Stimulated activated CD8-positive, alpha-beta memory T cell treated with anti-CD3 and anti-CD28 coated beads, Interleukin-2, amount 100 ng/mL, for 48 hours (primary cell): ENCODE measurements at regions not wholly inside any gene's neighbourhood (a gene's known extent, or its start where the extent isn't known, plus 50 kb on each side); places are given as distances from the start of the nearest gene placed in this dataset.

ENCODE experiments used
- DNase-seq, 2 donors: peaks; one replicate each; pipeline ENCODE4 v3.0.0-alpha.2; 2020; ENCODE audit warnings: low read depth in 2 of 2

DNA sequence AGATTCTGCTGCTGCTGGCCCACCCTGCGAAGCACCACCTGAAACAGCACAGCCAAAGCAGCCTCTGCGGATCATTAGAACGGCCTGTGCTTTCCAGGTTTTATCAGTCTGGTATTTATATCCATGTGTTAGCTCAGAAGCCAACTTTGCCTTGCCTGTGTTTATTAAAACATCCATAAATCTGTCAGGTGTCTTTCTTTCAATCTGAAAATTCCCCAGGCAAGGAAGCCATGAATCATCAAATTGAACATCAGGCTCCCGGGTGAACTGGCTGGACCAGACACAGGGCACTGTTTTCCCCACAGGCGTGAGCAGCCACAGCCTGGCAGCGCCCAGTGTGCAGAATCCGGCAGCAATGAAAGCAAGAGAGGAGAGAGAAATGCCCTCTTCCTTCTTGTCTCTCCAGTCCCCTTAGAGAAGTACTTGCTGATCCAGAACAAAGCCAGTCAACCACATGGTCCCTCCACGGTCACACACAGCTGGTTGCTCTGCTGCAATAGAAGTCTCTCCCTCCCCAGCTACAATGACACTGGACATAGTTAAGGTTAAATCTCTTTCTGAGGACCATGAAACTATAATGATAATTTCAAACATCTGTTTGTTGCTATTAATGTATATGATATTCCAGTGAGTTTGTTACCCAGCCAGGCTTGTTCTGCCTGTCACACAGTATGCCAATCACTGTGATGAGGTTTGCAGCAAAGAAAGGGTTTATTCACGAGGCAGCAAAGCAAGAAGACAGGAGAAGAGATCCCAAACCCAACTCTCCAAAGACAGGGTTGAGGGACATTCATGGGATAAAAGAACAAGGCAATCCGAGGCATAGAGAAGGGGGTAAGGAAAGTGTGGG is 212.1 kb upstream of the FMN2 start:
- DNase-seq, result no peak

DNA sequence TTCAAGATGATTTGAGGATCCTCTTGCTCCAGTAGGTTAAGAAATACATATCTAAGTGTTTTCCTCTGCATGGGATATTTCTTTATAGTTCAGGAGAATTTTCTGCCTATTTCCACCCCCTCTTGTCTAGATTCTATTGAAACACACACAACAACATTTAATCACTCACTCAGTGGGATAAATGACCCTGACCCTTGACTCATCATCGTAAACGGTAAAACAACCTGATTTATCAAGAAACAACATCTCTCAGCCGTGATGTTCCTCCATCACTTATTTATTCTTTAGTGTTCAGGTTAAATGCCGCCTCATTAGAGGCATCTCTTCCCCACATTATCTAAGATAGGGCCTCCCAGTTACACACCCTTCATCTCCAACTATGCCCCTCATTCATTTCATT is 208.7 kb upstream of the FMN2 start:
- no peak for DNase-seq

DNA sequence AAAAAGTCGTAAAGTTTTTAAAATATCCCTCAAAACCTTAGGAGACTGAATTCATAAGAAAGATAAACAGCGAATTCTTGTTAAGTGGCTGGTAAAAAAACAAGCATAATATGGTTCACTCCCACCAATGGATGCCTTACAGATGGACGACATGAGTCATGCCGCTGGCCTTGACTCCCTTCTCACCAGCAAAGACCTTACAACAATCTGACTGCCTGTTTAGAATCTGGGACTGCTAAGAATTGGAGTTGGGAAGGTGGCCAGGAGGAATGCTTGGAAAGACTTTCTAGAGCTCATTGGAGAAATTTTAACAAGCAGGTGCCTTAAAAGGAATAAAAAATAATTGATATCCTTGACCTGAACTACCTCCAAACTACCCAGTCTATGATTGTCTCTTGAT is 206.9 kb upstream of the FMN2 start:
- no peak for DNase-seq

DNA sequence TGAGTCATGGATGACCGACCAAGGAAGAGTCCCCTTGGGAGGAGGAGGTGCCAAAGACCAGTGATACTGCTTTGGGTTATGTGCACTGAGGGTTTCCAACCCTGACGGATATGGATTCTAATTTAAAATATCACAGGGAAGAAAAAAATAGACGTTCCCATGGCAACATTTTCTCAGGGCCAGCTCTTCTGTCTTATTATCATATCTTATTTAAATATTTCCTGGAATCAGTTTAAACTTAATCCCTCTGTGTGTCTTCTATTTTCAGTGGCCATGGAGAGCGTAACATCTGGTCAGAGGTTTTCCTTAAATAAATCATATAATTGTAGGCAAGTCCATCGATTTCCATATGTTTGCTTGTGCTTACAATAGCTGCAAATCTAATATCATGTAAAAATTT is 205.4 kb upstream of the FMN2 start:
- no peak for DNase-seq

DNA sequence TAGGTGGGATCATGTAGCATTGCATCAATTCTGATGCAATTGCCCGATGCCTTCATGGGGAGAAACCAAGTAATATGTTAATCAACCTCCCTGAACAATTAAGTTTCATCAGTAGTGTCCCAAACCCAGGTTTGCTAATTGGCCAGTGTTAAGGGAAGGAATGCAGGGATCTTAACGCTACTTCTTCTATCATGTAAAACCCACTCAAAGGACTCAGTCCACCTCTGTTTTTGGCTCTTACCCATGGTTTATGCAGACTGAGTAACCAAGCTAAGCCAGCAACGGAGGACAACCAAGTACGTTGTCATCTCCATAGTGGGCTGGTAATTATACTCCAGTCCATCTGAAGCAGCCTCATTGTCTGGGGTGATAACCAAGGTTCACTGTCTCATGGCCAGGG is 203.0 kb upstream of the FMN2 start:
- DNase-seq, result no peak

DNA sequence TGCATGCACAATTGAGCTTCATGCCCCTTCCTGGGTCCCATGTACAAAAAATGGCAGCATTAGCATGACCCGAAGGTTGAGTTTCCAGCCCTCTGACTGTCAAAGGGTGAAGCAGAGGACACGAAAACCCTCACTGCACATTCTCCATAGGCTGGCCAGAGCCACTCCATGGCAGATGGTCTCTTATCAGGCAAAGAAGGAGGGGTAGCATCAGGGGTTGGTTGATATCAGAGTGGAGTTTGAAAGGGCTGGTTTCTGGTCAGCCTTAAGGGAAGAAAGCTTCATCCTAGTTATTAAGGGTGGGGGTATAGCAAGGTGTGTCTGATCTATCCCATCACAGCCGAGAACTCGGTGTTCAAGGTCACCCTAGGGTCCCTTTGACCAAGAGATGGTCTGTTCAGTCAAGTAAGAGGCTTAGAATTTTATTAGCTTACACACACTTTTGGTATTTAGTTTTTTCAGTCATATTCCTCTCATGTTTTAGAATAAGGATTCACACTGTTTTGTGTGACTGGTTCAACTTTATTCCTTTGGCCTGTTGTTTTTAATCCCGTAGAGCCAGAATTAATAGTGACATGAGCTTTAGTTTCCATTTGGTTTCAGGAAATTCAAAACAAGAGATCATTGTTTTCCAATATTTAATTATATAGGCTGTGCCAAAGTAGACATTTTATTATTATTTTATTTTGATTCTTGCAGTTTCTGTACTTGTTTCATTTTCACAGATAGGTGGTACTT is 199.9 kb upstream of the FMN2 start:
- no peak for DNase-seq

DNA sequence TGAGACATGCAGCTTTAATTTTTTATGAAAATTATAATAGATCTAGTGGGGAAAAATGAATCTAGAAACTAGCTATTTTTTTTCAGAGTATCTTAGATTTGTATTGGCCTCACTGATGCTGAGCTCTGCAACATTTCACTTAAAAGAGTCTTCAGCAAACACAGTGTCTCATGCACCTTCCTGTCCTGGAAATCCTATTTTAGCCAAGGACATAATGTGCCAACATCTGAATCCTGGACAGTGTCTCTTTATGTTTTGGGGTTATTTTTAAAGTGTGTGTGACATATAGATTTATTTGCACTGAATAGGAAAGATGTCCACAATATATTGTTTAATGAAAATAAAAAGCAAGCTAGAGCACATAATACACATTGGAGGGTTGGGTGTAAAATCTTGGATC is 199.1 kb upstream of the FMN2 start:
- no peak for DNase-seq

DNA sequence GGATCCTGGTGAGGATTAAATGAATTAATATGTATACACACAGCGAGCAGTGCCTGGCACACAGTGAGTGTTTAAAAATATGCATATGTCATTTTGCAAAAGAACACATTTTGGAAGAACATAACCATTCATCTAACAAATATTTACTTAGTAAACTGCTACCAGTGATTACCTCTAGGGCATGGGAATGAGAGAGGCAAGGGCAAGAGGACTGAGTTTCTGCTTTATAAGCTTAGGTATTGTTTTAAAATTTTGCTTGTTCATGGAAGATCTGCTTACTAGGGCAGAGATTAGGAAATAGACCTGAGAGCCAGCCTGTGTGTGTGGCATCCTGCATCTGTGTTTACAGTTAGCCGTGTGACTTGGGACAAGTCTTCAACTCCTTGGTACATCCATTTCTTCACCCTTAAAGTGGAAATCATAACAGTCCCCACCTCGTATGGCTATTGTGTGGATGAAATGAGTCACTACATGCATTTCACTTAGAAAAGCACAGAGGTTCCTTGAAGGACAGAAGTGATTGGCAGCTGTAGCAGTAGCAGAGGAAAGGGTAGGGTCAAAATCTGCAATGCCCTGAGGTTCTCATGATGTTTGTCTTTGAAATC is 198.5 kb upstream of the FMN2 start:
- no peak for DNase-seq

DNA sequence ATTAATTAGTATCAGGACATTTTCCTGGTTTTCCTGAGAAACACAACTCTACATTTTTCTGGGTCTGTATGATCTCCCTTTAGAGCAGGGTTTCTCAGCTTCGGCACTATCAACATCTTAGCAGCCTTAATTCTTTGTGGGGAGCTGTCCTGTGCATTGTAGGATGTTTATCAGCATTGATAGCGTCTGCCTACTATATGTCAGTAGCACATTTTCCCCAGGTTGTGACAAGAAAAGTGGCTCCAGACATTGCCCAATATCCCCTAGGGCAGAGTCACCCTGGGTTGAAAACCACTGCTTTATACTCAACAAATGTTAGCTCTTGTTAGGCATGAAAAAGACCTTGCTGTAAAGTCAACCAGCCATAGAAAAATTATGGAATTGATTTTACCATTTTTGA is 195.1 kb upstream of the FMN2 start:
- DNase-seq, result no peak

DNA sequence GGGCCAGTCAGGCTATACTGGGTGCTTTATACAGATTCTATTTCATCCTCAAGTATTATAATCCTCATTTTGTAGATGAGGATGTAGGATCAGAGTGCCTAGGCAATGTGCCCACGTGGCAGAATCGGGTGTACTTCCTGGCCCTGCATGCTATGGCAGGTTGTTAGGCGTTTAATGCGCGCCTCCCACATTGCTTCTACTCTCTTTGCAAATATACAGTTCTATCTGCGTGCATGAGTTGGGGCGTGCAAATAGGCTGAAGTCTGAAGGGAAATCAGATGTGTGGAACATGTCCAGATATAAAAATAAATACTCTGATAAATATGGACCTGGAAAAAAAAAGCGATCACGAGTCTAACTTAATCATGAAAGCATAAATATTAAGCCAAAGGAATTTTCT is 194.7 kb upstream of the FMN2 start:
- DNase-seq, result no peak

DNA sequence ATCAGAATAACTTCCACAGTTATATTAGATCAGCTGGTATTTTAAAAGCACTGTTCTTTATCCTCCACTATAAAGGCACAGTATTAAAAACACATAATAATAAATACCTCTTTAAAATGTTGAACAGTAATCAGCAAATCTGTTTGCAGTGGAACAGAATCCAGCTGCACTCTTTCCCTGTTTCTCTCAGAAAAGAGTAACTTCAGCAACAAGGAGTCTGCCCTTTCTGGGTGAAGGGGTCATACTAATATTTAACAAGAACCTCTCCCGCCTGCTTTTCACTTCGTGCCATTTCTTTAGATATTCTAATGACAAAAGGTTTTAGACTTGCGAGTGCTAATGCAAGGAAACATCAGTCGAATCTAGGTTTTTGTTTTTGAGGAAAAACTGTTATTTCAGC is 194.2 kb upstream of the FMN2 start:
- no peak for DNase-seq

DNA sequence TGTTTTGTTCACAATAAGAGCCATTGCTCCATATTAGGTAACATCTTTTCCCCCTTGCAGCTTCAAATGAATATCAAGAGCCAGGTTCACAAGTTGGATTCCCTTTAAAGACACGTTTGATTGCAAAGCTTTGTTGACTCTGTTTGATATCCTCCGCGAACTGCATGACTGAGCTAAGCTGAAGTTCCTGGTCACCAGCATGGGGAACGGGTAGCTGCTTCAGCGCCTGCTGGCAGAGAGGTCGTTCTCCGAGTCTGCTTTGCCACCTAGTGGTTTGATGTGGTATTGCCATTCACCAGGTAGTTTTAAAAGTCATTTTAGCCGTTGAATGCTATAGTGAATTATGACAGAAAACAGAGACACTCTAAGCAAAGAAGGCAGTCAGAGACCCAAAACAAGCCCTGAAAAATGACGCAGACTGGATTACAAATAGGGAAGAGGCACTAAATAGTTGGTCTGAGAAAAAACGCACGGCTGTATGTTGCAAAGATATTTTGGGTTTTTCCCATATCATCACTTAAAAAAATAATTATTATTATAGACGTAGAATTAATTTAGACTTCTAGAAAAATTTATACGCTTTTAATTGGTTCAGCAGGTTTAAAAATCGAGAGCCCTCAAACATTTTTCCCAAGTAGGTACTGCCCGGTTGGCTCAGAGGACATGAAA is 193.5 kb upstream of the FMN2 start:
- DNase-seq, result peak; percentile 39 to 58

DNA sequence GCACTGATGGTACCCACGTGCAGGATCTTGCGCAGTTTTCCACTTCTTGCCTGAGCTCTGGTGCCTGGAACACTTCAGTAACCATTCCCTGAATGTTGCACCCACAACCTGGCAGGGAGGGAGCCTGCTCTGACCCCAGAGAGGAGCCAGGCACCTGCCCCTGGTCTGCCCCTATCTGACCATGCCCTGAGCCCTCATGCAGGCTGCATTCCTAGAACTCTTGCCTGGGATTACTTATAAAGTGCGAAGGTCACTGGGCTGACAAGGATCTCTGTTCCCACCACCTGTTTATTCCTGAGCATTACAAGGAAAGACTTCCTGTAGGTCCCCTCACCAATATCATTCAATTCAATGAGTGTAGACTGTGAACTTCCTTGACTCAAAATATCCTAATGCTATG is 191.9 kb upstream of the FMN2 start:
- DNase-seq, result no peak

DNA sequence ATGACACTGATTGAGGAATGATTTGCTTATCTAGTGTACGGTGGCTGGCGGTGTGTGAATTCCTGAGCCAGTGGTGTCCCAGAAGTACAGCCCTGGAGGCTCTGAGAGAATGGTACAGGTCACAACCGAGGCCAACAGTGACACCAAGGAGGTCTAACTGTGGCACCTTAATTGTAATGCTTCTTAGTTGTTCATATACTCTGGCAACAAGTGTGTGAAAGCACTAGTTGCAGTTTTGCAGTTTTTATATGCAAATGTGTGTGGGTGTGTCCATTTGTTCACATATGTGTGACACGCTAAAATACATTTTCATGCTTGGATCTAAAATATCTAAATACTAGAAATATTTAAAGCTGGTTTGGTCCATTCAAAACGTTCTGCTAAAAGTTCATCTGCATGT is 185.3 kb upstream of the FMN2 start:
- DNase-seq, result no peak

DNA sequence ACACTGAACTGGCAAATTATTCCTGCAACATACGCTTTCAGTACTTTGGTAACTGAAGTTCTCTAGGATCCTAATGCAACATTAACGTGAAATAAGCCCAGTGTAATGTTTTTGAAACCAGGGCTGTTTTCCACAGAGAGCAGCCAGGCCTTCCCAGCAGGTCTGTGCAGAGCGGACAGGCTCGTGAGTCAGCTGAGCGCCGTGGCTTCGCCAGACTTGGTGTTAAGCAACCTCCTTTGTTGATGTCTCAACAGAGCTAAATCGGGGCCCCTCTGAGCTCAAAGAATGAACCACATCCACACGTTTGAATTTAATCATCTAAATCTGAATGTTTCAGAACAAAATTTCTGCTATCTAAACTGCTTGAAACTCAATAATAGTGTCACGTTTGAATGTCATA is 181.8 kb upstream of the FMN2 start:
- DNase-seq, result no peak

DNA sequence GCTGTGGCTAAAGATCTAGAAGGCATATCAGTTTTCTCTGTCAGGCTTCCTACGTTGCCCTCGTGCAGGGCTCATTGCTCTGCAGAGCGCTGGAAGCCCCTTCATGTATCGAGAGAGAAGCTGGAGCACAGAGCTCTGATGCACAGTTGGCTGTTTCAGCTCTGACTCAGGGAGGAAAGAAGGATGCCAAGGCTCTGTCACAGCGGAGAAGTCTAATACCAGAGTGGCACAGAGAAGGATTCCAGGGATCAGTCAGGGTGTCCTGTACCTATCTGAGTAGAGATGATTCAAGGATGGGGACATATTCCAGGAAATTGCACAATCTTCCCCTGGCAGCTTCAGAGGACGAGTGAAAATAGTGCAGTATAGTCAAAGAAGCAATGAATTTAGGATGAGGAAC is 179.2 kb upstream of the FMN2 start:
- no peak for DNase-seq

DNA sequence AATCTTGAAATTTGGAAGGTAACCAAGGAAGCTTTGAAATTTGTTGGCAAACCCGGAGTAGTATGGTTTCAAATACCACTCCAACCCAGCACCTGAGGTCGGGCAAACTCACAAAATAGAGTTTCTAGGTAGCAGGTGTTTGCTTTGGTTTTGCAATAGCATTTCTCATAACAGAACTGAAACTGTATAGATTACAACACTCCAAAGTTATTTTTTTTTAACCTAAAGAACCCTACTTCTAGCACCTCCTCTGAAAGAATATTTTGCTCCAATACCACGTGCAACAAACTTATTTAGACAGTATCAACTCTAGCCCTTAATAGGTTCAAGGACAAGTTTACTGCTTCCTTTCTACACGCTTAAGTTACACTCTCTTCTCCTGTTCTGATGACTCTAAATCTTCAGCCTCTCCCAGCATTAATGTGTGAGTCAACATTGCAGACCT is 178.5 kb upstream of the FMN2 start:
- no peak for DNase-seq

DNA sequence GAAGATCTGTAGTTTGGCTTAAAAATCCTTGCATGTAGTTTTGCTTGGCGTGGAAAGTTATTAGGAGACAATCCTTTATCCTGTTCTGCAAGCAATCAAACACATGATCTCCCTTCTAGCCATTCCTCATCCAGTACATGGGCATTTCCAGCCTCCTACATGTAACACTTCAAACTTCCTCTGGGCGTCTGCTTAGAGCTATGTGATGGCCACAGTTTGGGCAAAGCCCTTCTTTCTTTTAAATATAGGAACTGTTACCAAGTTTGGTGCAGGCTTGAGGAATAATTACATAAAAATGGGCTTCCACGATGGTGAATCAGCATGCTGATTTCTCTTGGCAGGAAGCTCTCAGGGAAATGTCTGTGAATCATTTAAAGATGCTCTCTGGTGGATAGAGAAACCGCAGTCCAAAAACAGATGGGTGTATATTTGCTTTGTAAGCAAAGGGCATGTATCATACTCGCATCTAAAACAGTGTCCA is 176.9 kb upstream of the FMN2 start:
- no peak for DNase-seq

DNA sequence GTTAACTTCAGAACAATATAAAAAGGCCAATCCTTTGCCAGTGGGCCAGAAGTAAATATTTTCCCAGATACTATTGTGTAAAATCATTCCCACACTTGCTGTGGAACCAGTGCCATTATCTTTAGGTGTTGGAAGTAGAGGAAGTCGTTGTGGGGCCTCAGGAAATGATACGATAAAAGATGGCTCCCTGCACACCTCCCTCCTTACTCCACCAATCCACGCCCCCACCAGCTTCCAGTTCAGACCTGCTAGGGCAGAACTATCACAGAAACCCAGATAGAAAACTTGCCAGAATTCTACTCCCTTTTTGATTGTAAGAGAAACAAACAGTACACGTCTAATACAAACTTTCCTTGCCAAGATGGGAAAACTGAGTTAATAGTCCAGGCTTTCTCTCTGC is 173.0 kb upstream of the FMN2 start:
- DNase-seq, result no peak

DNA sequence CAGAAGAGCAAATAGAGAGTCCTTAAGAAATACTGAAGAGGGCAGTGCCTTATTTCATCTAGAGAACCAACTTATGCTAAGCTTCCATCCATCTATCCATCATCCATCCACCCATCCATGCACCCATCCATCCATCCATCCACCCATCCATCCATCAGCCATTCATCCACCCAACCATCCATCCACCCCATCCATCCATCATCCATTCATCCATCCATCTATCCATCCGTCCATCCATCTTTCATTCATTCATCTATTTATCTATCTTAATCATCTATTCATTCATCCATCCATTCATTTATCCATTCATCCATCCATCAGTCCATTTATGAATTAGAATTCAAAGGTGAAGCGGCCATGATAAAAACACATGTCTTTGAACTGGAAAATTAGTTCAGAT is 171.5 kb upstream of the FMN2 start:
- no peak for DNase-seq

DNA sequence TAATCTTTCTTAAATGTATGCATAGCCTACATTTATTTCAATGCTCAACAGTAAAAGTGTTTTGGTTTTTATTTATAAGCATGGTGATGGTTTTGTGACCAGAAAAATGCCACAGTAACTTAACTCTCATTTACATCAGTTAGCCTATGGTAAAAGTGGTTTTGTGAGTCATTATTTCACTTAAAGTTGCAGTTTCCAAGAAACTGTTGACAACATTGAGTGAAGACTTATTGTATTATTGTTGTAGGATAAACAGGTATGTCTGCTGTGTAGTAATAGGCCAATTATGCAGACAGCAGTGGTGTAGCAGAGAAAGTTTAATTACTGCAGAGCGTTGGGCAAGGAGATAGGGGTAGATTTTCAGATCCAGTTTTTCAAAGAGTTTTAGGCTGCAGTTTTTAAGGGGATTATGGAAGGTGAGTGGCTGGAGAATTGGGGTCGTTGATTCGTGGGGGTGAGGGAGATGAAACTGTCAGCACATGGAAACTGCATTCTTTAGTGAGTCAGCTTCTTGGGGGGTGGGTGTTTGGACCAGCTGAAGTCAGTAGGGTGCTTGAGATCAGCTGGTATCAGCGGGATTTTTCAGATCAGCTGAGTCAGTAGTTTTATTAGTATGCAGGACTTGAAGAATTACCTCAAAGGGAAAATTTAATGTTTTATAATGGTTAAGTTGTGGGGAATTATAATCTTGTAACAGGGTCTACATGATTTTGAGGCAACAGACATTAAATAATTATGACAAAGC is 168.7 kb upstream of the FMN2 start:
- no peak for DNase-seq
